ENCODE measurements at regions not wholly inside any gene's neighbourhood (a gene's known extent, or its start where the extent isn't known, plus 50 kb on each side); places are given as distances from the start of the nearest gene placed in this dataset.

DNA sequence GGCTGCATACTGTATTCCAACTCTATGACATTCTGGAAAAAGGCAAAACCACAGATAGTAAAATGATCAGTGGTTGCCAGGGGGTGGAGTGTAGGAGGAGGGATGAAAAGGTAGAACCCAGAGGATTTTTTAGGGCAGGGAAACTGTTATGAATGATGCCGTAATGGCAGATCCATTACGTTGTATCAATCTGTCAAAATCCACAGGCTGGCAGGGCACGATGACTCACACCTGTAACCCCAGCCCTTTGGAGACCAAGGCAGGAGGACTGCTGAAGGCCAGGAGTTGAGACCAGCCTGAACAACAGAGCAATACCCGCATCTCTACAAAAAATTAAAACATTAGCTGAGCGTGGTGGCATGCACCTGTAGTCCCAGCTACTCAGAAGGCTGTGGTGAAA is 91.8 kb downstream of the RMI2 start:
- Histone ChIP-seq H3K4me2 (no peak overlapping the region), H3K9me2 (ENCODE audit: insufficient read depth) (no peaks in the 10 kb centered on the region), H3K27me3 (ENCODE audit: insufficient read depth, low read depth) (peaks cover 16% of the 10 kb centered on the region), H3K27ac (no peak overlapping the region), H3K4me1 (replicated peaks; ENCODE audit: insufficient read depth) (no peaks in the 10 kb centered on the region), H3K79me2 (ENCODE audit: low read depth) (no peaks in the 10 kb centered on the region), H3K9me3 (ENCODE audit: insufficient read depth, low read depth) (no peaks in the 10 kb centered on the region), H2AFZ (no peak overlapping the region), H4K20me1 (ENCODE audit: insufficient read depth) (no peaks in the 10 kb centered on the region), H3K36me3 (ENCODE audit: low read depth) (no peaks in the 10 kb centered on the region), H3K4me3 (no peak overlapping the region), H3F3A (ENCODE audit: insufficient read depth, low read depth) (no peaks in the 10 kb centered on the region)
- ChIA-PET CTCF (interaction anchor here (0.6 kb wide), 1 partner anchor 1404 kb away, joined by 3 read pairs; no protein-coding TSS in a partner anchor), POLR2A (ENCODE audit: unreplicated experiment) (interaction anchor here (0.7 kb wide), 1 partner anchor 38 kb away, joined by 5 read pairs; no protein-coding TSS in a partner anchor)
- no TSS peak for BruUV-seq (replicated peaks)
- intact Hi-C loops (cut with micrococcal nuclease; ENCODE audit: unreplicated experiment), result loop anchor here (10.0 kb wide), 1 partner anchor 58 kb away; no protein-coding TSS in a partner anchor
- no peak for TF ChIP-seq EZH2 (IDR thresholded peaks at IDR 0.05; ENCODE audit: low read depth)
- TF ChIP-seq, protein P1, sequence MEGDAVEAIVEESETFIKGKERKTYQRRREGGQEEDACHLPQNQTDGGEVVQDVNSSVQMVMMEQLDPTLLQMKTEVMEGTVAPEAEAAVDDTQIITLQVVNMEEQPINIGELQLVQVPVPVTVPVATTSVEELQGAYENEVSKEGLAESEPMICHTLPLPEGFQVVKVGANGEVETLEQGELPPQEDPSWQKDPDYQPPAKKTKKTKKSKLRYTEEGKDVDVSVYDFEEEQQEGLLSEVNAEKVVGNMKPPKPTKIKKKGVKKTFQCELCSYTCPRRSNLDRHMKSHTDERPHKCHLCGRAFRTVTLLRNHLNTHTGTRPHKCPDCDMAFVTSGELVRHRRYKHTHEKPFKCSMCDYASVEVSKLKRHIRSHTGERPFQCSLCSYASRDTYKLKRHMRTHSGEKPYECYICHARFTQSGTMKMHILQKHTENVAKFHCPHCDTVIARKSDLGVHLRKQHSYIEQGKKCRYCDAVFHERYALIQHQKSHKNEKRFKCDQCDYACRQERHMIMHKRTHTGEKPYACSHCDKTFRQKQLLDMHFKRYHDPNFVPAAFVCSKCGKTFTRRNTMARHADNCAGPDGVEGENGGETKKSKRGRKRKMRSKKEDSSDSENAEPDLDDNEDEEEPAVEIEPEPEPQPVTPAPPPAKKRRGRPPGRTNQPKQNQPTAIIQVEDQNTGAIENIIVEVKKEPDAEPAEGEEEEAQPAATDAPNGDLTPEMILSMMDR (conservative IDR thresholded peaks at IDR 0.05), result no peak
- DNase-seq, result no peak

DNA sequence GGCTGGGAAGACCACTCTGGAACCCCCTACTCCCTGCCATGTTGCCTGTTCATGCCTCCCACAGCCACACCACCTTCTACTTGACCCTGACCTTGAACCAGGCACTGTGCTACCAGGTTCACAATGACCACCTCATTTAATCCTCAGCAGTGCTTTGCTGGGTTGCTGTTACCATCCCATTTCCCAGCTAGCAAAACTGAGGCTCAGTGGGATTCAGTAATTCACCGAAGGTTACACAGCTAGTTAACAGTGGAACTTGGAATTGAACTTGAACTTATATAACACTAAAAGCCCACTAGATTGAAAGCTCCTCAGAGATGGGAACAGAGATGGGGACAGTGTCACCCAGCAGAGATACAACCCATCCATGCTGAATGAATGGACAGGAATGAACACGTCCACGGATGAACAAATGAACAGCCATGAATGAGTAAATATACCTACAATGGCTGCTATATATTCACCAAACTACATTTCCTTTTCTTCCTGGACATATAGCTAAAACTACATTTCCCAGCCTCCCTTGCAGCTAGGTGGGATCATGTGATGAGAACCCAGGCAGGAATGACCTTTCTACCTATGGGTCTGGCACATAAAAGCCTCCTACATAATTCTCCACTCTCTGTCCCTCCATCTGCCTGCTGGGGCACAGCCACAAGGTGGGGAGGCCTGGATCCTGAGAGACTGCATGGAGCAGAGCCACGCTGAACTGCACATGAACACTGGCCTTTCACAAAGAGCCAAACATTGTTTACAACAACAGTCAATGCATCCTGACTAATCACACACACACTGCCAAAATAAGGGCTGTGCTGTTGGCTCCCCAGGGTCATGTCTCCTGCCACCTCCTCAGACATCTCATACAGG is 94.8 kb downstream of the RMI2 start:
- Histone ChIP-seq H3F3A (ENCODE audit: insufficient read depth, low read depth) (no peaks in the 10 kb centered on the region), H4K20me1 (ENCODE audit: insufficient read depth) (no peaks in the 10 kb centered on the region), H3K27ac (no peak overlapping the region), H3K79me2 (ENCODE audit: low read depth) (no peaks in the 10 kb centered on the region), H3K36me3 (ENCODE audit: low read depth) (no peaks in the 10 kb centered on the region), H3K9me2 (ENCODE audit: insufficient read depth) (no peaks in the 10 kb centered on the region), H3K4me2 (no peak overlapping the region), H3K27me3 (ENCODE audit: insufficient read depth, low read depth) (peaks cover 4% of the 10 kb centered on the region; the same call in 1 of the 2 replicates), H3K4me1 (replicated peaks; ENCODE audit: insufficient read depth) (no peaks in the 10 kb centered on the region), H2AFZ (no peak overlapping the region), H3K4me3 (no peak overlapping the region), H3K9me3 (ENCODE audit: insufficient read depth, low read depth) (no peaks in the 10 kb centered on the region)
- intact Hi-C loops (cut with micrococcal nuclease; ENCODE audit: unreplicated experiment), result loop anchor here (10.0 kb wide), 1 partner anchor 55 kb away; no protein-coding TSS in a partner anchor
- CTCF ChIA-PET, result no interaction called here
- TF ChIP-seq, protein P1 (conservative IDR thresholded peaks at IDR 0.05), result no peak
- no peak for TF ChIP-seq EZH2 (IDR thresholded peaks at IDR 0.05; ENCODE audit: low read depth)
- no TSS peak for BruUV-seq (replicated peaks)
- POLR2A ChIA-PET (ENCODE audit: unreplicated experiment), result no interaction called here
- DNase-seq, result no peak

DNA sequence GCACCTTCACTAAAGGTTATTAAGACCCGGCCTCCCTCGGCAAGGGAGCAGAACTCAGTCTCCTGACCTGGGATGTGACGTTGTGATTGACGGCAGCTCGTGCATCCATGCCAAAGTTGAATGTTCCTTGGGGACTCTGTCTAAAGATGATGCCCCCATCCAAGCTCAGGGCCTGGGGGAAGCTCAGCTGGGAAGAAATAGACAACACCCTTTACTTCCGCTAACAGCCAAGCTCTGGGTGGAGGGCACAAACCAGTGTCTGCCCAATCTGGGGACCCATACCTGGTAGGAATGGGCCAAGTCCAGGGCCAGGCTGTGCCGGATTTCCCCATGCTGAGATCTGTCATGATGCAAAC is 95.4 kb downstream of the RMI2 start:
- ChIA-PET POLR2A (ENCODE audit: unreplicated experiment) (no interaction called here), CTCF (no interaction called here)
- no peaks in the 10 kb centered on the region for H3F3A ChIP-seq (ENCODE audit: insufficient read depth, low read depth)
- no peaks in the 10 kb centered on the region for H3K4me1 ChIP-seq (replicated peaks; ENCODE audit: insufficient read depth)
- no TSS peak for BruUV-seq (replicated peaks)
- no peak for DNase-seq
- intact Hi-C loops (cut with micrococcal nuclease; ENCODE audit: unreplicated experiment), result no loop called here
- H3K36me3 ChIP-seq (ENCODE audit: low read depth), result no peaks in the 10 kb centered on the region
- H3K4me3 ChIP-seq, result no peak overlapping the region
- peaks cover 4% of the 10 kb centered on the region; the same call in 1 of the 2 replicates for H3K27me3 ChIP-seq (ENCODE audit: insufficient read depth, low read depth)
- no peak overlapping the region for H3K27ac ChIP-seq
- H3K4me2 ChIP-seq, result no peak overlapping the region
- H3K9me3 ChIP-seq (ENCODE audit: insufficient read depth, low read depth), result no peaks in the 10 kb centered on the region
- TF ChIP-seq EZH2 (IDR thresholded peaks at IDR 0.05; ENCODE audit: low read depth), result no peak
- TF ChIP-seq, protein P1 (conservative IDR thresholded peaks at IDR 0.05), result no peak
- no peaks in the 10 kb centered on the region for H3K9me2 ChIP-seq (ENCODE audit: insufficient read depth)
- H2AFZ ChIP-seq, result no peak overlapping the region
- no peaks in the 10 kb centered on the region for H4K20me1 ChIP-seq (ENCODE audit: insufficient read depth)
- H3K79me2 ChIP-seq (ENCODE audit: low read depth), result no peaks in the 10 kb centered on the region

Measured in PC-9 (cell line).